Spleen (tissue), 7 donors: ENCODE measurements at regions not wholly inside any gene's neighbourhood (a gene's known extent, or its start where the extent isn't known, plus 50 kb on each side); places are given as distances from the start of the nearest gene placed in this dataset.

Experiments used
- POLR2A ChIP-seq, 3 donors: fragments of 450-650 bp; IDR thresholded peaks; one replicate each; pipeline ENCODE4 v1.5.1; 2017; ENCODE audit warnings: antibody characterized with exemption in 3 of 3, mild to moderate bottlenecking in 1 of 3
- TF ChIP-seq, protein P1 (sequence below), 11 experiments: fragments of 200-600 bp in 7 of 11; fragments of 450-650 bp in 4 of 11; sonication (generic) in 4 of 11; IDR thresholded peaks in 8 of 11; conservative IDR thresholded peaks in 3 of 11; 1 replicate in 7 of 11; 2 replicates in 4 of 11; pipeline versions ENCODE4 v1.4.0 to v1.8.0; 2016 to 2021; ENCODE audit warnings: antibody characterized with exemption in 11 of 11, inconsistent platforms in 4 of 11, mild to moderate bottlenecking in 1 of 11
- donor health status: DM: no; HTN: no; CAD: no; lungs with moderate emphysema.
- donor health status: DM: no; HTN: no; CAD: no.
- donor health status: DM: no; HTN: no; CAD: no.

DNA sequence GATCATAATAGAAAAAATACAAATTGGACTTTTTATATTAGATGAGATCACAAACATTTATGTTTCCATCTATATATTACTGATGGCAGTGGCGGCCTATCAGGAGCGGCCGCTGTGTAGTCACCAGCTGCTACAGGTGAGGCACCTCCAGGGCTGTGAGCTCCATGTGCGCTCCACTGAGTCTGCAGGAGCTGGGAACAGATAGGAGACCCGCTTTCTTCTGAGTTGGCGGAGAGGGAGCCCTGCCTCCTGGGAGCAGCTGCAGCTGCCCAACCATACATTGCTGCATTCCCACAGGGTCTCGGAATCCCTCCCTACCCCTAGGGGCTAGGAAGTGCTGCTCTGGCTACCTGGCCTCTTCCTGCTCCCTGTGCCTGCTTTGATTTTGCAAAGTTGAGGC lies 812.9 kb downstream of the PDHA2 start:
- no peak for TF ChIP-seq POLR2A (IDR thresholded peaks at IDR 0.05)
- TF ChIP-seq, protein P1, sequence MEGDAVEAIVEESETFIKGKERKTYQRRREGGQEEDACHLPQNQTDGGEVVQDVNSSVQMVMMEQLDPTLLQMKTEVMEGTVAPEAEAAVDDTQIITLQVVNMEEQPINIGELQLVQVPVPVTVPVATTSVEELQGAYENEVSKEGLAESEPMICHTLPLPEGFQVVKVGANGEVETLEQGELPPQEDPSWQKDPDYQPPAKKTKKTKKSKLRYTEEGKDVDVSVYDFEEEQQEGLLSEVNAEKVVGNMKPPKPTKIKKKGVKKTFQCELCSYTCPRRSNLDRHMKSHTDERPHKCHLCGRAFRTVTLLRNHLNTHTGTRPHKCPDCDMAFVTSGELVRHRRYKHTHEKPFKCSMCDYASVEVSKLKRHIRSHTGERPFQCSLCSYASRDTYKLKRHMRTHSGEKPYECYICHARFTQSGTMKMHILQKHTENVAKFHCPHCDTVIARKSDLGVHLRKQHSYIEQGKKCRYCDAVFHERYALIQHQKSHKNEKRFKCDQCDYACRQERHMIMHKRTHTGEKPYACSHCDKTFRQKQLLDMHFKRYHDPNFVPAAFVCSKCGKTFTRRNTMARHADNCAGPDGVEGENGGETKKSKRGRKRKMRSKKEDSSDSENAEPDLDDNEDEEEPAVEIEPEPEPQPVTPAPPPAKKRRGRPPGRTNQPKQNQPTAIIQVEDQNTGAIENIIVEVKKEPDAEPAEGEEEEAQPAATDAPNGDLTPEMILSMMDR (IDR thresholded peaks at IDR 0.05 in 8 of 11, conservative IDR thresholded peaks at IDR 0.05 in 3 of 11) = no peak
